Ishikawa (cell line): ENCODE measurements at regions not wholly inside any gene's neighbourhood (a gene's known extent, or its start where the extent isn't known, plus 50 kb on each side); places are given as distances from the start of the nearest gene placed in this dataset.

ENCODE experiments used
- CEBPB ChIP-seq: IDR thresholded peaks from 2 replicates; pipeline ENCODE4 v1.6.1; 2012
- CREB1 ChIP-seq: IDR thresholded peaks from 2 replicates; pipeline ENCODE4 v1.6.1; 2012; ENCODE audit warnings: low read depth
- EGR1 ChIP-seq: IDR thresholded peaks from 2 replicates; pipeline ENCODE4 v1.6.1; 2012
- EP300 ChIP-seq: IDR thresholded peaks from 2 replicates; pipeline ENCODE4 v1.6.1; 2012; ENCODE audit warnings: borderline replicate concordance
- FOXM1 ChIP-seq: IDR thresholded peaks from 2 replicates; pipeline ENCODE4 v1.6.1; 2012; ENCODE audit warnings: low read depth, borderline replicate concordance
- NFIC ChIP-seq: IDR thresholded peaks from 2 replicates; pipeline ENCODE4 v1.6.1; 2012
- RAD21 ChIP-seq: IDR thresholded peaks from 2 replicates; pipeline ENCODE4 v1.6.1; 2012; ENCODE audit warnings: low read depth
- TAF1 ChIP-seq: IDR thresholded peaks from 2 replicates; pipeline ENCODE4 v1.6.1; 2012; ENCODE audit warnings: low read depth, mild to moderate bottlenecking
- TCF12 ChIP-seq: IDR thresholded peaks from 2 replicates; pipeline ENCODE4 v1.6.1; 2012; ENCODE audit warnings: low read depth
- TEAD4 ChIP-seq: IDR thresholded peaks from 2 replicates; pipeline ENCODE4 v1.6.1; 2012
- USF1 ChIP-seq: IDR thresholded peaks from 2 replicates; pipeline ENCODE4 v1.6.1; 2012
- YY1 ChIP-seq: IDR thresholded peaks from 2 replicates; pipeline ENCODE4 v1.6.1; 2012; ENCODE audit warnings: low read depth
- ZBTB7A ChIP-seq: IDR thresholded peaks from 2 replicates; pipeline ENCODE4 v1.6.1; 2012; ENCODE audit warnings: low read depth
- TF ChIP-seq, protein P1 (sequence below): IDR thresholded peaks from 2 replicates; pipeline ENCODE4 v1.6.1; 2012; ENCODE audit warnings: low read depth, mild to moderate bottlenecking
- TF ChIP-seq, protein P2 (sequence below): IDR thresholded peaks from 2 replicates; pipeline ENCODE4 v1.6.1; 2012

DNA sequence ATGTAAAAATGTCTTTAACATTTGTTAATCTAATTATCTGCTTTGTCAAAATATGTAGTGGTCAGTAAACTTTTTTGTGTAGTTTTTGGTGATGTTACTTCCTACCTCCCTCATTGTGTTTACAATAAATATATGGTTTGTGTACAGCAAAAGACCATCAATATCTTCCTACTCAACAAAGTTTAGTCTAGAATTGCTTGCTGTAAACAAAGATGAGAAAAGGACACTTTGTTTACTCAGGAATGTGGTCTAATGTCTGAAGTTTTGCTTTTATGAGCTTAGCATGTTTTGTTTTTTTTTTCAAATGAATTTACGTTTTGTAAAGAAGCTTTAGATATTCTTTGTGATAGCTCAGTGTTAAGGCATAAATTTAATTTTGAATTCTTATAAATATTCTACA, 563.5 kb upstream of the SPRY2 start:
- TF ChIP-seq NFIC (no peak), TCF12 (no peak), TAF1 (no peak), CREB1 (no peak)

- TF ChIP-seq YY1 (no peak), NFIC (no peak), ZBTB7A (no peak), CEBPB (no peak), TCF12 (no peak), FOXM1 (no peak), CREB1 (no peak), USF1 (no peak), EP300 (no peak), RAD21 (no peak), EGR1 (no peak), TAF1 (no peak), TEAD4 (no peak)
- TF ChIP-seq, protein P1, sequence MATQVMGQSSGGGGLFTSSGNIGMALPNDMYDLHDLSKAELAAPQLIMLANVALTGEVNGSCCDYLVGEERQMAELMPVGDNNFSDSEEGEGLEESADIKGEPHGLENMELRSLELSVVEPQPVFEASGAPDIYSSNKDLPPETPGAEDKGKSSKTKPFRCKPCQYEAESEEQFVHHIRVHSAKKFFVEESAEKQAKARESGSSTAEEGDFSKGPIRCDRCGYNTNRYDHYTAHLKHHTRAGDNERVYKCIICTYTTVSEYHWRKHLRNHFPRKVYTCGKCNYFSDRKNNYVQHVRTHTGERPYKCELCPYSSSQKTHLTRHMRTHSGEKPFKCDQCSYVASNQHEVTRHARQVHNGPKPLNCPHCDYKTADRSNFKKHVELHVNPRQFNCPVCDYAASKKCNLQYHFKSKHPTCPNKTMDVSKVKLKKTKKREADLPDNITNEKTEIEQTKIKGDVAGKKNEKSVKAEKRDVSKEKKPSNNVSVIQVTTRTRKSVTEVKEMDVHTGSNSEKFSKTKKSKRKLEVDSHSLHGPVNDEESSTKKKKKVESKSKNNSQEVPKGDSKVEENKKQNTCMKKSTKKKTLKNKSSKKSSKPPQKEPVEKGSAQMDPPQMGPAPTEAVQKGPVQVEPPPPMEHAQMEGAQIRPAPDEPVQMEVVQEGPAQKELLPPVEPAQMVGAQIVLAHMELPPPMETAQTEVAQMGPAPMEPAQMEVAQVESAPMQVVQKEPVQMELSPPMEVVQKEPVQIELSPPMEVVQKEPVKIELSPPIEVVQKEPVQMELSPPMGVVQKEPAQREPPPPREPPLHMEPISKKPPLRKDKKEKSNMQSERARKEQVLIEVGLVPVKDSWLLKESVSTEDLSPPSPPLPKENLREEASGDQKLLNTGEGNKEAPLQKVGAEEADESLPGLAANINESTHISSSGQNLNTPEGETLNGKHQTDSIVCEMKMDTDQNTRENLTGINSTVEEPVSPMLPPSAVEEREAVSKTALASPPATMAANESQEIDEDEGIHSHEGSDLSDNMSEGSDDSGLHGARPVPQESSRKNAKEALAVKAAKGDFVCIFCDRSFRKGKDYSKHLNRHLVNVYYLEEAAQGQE: no peak
- TF ChIP-seq, protein P2, sequence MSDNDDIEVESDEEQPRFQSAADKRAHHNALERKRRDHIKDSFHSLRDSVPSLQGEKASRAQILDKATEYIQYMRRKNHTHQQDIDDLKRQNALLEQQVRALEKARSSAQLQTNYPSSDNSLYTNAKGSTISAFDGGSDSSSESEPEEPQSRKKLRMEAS: no peak
These were observed 563.0 kb upstream of the SPRY2 start for GRCh38 chr13:80903911-80904310.

DNA sequence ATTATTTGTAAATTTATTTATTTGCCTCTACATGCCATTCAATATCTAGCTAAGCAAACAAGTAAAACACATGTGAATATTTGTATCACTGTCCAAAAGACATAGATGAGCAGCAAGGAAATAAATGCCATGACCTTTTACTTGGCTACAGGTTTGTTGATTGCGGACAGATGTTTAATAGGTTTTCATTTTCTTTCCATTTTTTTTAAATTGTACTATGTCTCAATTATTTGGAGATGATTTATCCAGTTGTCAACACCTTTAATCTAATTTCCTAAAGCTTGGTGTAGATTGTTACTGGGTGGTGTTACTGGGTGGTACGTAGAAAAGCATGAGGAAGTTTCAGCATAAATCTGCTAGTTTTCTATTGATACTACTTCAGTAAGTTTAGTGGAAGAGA, 560.6 kb upstream of the SPRY2 start:
- TF ChIP-seq NFIC (no peak), FOXM1 (no peak), CEBPB (no peak), EGR1 (no peak), TEAD4 (no peak), RAD21 (no peak), ZBTB7A (no peak), USF1 (no peak), TAF1 (no peak)
- TF ChIP-seq, protein P2: no peak
- TF ChIP-seq, protein P1: no peak

DNA sequence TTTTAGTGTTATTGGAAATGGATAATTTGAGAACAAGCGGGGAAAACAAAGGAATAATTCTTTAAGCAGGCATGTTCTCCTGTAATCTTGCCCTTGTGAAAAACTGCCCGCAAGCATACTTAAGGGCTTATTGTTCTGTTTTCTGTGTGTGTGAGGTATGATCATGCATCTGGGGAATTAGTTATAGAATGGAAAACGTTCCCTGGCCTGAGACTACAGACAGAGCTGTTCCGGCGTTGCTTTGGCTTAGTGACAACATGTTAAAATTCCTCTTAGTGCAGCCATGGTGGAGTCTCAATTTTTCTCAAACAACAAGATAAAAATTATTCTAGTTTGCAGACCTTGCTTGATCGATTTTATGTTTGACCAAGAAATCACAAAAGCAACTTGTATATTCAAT, 560.2 kb upstream of the SPRY2 start:
- TF ChIP-seq ZBTB7A: no peak

DNA sequence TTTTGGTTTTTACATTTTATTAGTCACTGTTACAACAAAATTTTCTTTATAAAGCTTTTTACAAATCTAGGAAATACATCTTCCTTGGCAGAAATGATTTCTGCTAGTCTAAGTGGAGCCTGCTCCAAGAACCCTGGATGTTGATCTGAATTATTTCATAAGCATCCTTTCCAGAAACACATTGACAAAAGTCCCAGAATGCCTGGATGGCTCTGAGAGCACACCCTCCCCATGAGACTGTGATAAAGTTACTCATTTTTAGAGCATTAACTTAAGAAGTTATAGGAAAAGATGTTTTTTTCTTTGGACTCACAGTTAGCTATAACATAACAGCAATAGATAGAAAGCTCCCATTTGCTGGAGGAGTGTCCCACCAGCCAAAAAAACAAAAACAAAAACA, 559.6 kb upstream of the SPRY2 start:
- no peak for TF ChIP-seq TCF12
- no peak for TF ChIP-seq FOXM1
- no peak for TF ChIP-seq EGR1
- TF ChIP-seq, protein P1: no peak
- no peak for TF ChIP-seq USF1
- TF ChIP-seq RAD21: no peak
- no peak for TF ChIP-seq CEBPB

- TF ChIP-seq CREB1 (no peak), NFIC (no peak), FOXM1 (no peak), CEBPB (no peak), USF1 (no peak), YY1 (no peak), TAF1 (no peak), EGR1 (no peak), EP300 (no peak), TEAD4 (no peak), RAD21 (no peak), TCF12 (no peak)
- TF ChIP-seq, protein P2: no peak
- TF ChIP-seq, protein P1: no peak
These were observed 554.0 kb upstream of the SPRY2 start for GRCh38 chr13:80894917-80895316.
